Inflammatory macrophage treated with lipopolysaccharide for 1 hour (primary cell): ENCODE measurements at regions not wholly inside any gene's neighbourhood (a gene's known extent, or its start where the extent isn't known, plus 50 kb on each side); places are given as distances from the start of the nearest gene placed in this dataset.
A peak's percentile ranks its signal among the peaks of the same experiment; 100 is the strongest.
"Not testable (repeated sequence)": the region's sequence is repeated elsewhere in the genome, so short reads cannot be mapped to it uniquely, and the experiment has no call there.

ENCODE experiments used
- DNase-seq, 2 donors: peaks; one replicate each; pipeline ENCODE4 v3.0.0-alpha.2; 2020 to 2022

GRCh38 chr10:100642295-100642994 is 102.9 kb upstream of the PAX2 start:
- no peak for DNase-seq

GRCh38 chr10:100645091-100645490 is 100.3 kb upstream of the PAX2 start:
- no peak for DNase-seq

GRCh38 chr10:100645613-100646392 is 99.6 kb upstream of the PAX2 start:
- DNase-seq: no peak

- no peak for DNase-seq
Measured at GRCh38 chr10:100647928-100648327, 97.5 kb upstream of the PAX2 start.

- no peak for DNase-seq
Measured at GRCh38 chr10:100650693-100651092, 94.7 kb upstream of the PAX2 start.

GRCh38 chr10:100651099-100651498 is 94.3 kb upstream of the PAX2 start:
- DNase-seq: not testable (repeated sequence)

- no peak for DNase-seq
Measured at GRCh38 chr10:100651916-100652315, 93.5 kb upstream of the PAX2 start.

- DNase-seq: no peak
Measured at GRCh38 chr10:100652406-100653135, 92.8 kb upstream of the PAX2 start.

GRCh38 chr10:100653238-100653956 is 92.0 kb upstream of the PAX2 start:
- no peak for DNase-seq

- peak in 1 of 2 donors; percentile 23 for DNase-seq
Measured at GRCh38 chr10:100653957-100654781, 91.2 kb upstream of the PAX2 start.

GRCh38 chr10:100654782-100655325 is 90.5 kb upstream of the PAX2 start:
- no peak for DNase-seq

GRCh38 chr10:100655326-100655759 is 90.0 kb upstream of the PAX2 start:
- no peak for DNase-seq

GRCh38 chr10:100655760-100656421 is 89.5 kb upstream of the PAX2 start:
- no peak for DNase-seq

- no peak for DNase-seq
Measured at GRCh38 chr10:100656454-100656853, 88.9 kb upstream of the PAX2 start.

GRCh38 chr10:100658269-100658668 is 87.1 kb upstream of the PAX2 start:
- DNase-seq: no peak

- no peak for DNase-seq
Measured at GRCh38 chr10:100659361-100660098, 85.9 kb upstream of the PAX2 start.

GRCh38 chr10:100660365-100660764 is 85.0 kb upstream of the PAX2 start:
- no peak for DNase-seq

- DNase-seq: no peak
Measured at GRCh38 chr10:100660945-100661344, 84.4 kb upstream of the PAX2 start.

GRCh38 chr10:100661520-100661919 is 83.9 kb upstream of the PAX2 start:
- no peak for DNase-seq

GRCh38 chr10:100662067-100662466 is 83.3 kb upstream of the PAX2 start:
- no peak for DNase-seq
